HG02852 (cell line): ENCODE measurements at regions not wholly inside any gene's neighbourhood (a gene's known extent, or its start where the extent isn't known, plus 50 kb on each side); places are given as distances from the start of the nearest gene placed in this dataset.

Source experiments
- ATAC-seq: cut with Tn5 transposase; IDR thresholded peaks from one replicate; pipeline ENCODE4 v1.9.1; 2021; ENCODE audit warnings: mild to moderate bottlenecking, moderate library complexity; ENCODE audit not compliant: unreplicated experiment

DNA sequence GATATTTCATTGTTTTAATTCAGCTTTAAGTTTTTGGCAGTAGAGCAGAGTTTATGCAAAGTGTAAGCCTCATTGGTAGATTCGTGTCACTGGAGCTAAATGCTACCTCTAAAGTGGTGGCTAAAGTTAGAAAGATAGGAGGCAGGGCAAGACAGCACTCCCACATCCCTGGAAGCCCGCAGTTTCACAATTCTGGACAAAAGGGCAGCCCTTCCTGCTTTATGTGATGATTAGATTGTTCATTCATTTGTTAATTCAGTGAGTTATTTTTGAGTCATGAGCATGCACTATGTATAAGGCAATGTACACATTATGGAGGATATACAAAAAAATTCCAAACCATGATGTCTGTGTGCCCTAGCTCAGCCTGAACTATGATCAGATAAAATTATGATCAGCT lies 52.1 kb upstream of the EIF3M start:
- ATAC-seq = no peak

DNA sequence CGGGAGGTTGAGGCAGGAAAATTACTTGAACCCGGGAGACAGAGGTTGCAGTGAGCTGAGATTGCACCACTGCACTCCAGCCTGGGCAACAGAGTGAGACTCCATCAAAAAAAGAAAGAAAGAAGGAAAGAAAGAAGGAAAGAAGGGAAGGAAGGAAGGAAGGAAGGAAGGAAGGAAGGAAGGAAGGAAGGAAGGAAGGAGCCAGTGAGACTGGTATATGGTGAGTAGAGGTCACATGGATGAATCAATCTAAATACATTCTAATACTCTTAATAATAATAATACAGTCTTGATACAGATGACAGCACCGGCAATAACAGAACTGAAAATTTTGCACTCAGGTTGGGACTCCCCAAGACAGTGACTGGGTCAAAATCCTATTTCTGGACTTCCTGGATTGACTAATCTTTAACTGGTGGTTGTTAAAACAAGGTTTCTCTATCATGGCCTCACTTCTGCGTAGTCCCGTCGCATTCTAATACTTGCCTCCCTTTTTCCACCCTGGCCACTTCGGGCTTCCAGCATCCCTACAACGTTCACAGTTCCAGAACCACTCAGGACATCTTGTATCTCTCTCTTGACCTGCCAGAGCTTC lies 53.5 kb upstream of the EIF3M start:
- ATAC-seq = peak; percentile 97

DNA sequence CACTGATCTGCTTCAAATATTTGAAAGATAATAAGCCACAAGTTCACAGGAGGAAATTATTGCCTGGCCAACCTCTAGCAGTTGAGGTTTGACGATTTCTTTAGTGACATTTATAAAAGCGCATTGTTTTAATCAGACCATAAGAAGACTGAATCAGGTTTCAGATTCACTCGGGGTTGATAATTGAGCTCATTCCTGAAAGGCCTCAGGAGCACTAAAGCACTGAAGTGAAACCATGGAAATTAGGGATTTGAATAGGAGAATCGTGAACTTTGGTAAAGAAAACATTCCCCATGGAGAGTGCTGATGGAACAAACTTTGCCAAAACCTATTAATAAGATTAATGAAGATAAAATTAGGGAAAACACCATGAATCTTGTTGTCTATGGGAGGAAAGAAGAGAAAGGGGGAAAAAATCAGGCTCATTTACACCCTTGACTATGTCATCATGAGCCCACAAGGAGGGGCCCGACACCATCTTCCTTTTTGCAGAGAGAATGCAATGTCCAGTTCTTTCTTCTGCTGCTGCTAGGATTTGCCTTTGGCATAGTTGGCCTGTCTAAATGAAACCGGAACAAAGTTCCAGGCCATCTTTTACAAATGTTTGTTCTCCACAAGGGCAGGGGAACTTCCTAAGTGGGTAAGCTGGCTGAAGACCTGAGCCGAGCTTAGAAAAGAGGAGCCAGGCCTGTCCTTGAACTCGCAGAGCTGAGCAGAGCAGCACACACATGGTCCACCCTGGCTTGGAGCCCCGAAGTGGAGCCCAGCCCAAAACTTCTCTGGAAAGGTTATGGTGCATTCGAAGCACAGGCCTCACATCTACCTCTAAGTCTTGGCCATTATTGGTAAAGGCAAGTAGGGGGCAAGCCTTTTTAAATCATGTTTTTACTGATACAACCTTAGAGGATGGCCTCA lies 56.1 kb upstream of the EIF3M start:
- no peak for ATAC-seq

DNA sequence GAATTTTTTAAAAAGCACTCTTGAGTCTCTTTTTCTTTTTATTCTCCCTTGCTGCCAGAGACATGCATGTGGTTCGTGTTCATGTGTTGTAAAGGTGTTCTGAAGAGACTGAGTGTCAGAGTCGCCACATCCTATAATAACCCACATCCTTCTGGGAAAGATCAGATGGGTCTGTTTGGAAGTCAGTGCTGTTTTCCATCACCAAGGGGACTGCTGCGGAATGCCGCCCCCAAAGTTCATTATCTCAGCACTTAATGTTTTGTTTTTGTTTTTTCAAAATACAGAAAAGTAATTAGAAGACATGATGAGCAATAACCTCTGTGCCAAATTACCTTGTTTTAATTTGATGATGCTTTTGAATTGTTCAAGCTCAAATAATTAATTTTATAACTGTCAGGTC lies 56.9 kb upstream of the EIF3M start:
- no peak for ATAC-seq

DNA sequence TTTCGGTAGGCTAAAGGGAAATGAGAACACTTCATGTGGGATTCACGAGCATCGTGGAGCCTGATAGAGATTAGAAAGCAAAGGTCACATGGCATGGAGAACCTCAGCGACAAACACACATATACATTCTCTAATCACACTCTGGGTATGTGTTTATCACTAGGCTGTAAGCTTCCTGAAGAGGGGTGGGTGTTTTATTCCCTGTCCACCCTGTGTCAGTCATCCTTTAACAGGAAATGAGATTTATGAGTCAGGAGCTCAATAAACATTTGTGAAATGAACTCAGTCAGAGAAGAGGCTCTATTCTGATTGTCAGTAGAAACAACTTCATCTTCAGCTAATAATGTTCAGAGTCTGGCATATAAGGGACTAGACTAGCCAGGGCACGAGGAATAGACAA lies 71.7 kb upstream of the EIF3M start:
- ATAC-seq = no peak

DNA sequence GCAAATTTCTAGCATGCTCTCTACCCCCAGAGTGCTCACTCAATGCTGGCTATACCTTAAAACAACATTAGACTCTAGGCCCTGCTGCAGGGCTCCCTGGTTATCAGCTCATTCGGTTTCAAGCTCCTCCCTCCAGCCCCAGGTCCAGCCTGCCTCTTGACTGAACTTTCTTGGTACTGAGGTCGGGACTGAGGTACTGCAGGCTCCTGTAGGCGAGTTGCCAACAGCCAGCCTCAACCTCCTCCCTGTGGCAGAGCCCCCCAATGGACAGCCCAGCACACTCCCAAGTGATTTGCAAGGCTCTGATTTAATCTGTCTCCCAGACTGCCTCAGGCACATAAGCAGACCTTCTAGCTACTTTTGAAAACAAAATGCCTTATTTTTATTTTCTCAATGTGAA lies 73.6 kb upstream of the EIF3M start:
- no peak for ATAC-seq

DNA sequence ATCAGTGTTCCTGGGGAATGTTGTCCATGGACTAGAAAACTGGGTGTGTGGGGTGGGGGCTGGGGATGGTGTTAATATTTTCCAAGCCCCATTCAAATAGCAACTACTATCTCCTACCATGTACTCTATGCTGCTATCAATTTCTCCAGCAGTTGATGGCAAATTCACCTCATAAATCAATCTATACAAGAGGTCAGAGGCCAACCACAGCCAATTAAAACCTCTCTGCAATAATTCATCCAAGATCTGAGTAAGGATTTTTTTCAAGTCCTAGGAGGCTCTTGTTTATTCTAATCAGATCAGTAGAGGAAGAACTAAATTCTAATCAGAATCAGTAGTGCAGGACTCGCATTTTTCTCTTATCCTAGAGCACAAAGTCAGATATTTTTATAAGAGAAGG lies 73.4 kb upstream of the WT1 start:
- no peak for ATAC-seq

DNA sequence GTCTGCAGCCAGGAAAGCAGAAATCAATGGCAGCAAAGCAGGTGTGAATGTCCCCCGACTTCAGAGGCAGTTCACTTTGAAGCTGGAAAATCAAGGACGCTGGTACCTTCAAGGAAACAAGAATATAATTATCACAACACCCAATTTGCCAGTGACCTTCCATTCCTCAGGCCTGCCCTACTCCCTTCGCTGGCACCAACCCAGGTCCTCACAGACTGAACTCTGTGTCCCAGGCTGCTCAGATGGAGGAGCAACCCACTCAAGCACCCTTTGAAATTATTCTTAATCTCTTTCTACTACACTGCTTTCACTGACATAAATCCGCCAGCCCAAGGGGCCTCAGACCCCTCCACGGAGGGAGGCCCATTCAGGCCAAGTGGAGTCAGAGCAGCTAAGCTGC lies 64.7 kb upstream of the WT1 start:
- no peak for ATAC-seq

DNA sequence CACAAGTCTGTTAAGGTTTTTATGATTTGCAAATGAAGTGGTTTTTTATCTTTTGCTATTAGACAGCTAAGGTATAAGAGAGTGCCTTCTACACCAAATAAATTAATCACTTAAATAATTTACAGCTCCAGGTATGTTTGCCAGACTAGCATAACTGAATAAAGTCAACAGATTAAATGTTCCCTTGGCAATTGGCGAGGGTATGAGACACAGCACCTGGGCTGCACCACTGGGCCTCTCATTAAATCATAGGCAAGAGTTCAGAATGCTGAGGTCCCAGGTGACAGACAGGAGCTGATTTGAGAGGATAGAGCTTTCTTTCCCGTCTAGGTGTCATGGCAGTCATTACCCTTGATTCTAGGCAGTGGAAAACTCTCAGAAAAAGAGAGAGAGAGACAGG lies 62.6 kb upstream of the WT1 start:
- ATAC-seq = no peak

DNA sequence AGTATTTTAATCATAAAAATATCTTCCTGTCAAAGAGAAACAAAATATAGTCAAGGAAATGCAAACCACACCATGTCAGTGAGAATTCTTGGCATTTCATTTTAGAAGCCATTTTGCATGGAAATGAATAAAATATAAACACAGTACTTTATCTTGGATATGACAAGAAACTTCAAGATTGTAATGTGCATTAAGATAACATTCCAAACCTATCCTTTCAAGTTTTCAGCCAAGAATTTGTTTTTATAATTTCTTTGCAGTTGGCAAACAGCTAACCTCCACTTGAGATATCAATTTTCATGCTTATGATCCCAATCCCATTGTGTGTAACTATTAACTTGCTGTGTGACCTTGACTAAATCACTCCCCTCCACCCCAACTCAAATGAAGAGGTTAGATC lies 59.3 kb upstream of the WT1 start:
- ATAC-seq = no peak

DNA sequence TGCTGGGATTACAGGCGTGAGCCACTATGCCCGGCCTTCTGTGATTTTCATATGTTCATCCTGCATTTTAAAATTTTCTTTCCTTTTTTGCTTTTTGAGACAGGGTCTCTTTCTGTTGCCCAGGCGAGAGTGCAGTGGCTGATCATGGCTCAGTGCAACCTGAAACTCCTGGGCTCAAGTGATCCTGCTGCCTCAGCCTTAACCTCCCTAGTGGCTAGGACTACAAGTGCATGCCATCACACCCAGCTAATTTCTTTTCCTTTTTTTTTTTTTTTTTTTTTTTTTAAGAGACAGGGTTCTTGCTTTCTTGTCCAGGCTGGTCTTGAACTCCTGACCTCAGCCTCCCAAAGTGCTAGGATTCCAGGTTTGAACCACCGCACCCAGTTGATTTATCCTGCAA lies 54.1 kb upstream of the WT1 start:
- ATAC-seq = no peak

DNA sequence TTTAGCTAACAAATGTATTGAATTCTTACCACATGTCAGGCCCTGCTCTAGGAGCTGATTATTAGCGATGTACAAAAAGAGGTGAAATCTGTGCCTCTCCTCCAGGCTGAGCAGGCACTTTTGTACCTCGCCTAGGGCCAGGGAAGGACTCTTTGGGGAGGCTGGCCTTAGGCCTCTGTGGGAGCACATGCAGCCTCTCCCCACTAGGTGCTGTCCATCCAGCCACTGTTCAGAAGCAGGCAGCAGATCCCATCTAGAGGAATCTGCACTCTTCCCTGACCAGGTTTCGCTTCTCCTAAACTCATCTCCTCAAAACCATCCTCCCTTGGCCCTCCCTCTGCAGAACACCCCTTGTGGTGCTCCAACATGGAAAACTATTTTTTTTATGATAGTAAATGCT lies 51.9 kb upstream of the WT1 start:
- no peak for ATAC-seq

DNA sequence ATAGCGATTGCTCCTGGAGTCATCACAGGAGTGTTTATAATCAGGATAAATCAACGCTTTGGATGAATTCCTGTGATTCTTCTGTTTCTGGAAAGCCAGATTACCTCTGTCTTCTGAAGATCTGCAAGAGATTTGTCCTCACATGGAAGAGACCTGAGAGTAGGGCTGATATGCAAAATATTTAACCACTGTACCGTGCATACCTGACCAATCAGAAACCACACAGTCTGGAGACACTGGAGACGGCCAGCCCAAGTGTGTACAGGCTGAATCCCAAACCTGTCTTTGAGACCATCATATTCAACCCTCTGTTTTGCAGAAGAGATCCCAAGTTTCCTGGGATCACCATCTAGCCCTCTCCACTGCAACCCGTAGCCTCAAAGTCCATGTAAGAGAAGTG lies 50.4 kb upstream of the WT1 start:
- ATAC-seq = no peak
